HT1080 (cell line): ENCODE measurements at regions not wholly inside any gene's neighbourhood (a gene's known extent, or its start where the extent isn't known, plus 50 kb on each side); places are given as distances from the start of the nearest gene placed in this dataset.

Source experiments
- DNase-seq: peaks from one replicate; pipeline ENCODE4 v3.0.0-alpha.2; 2015; ENCODE audit warnings: low read depth

DNA sequence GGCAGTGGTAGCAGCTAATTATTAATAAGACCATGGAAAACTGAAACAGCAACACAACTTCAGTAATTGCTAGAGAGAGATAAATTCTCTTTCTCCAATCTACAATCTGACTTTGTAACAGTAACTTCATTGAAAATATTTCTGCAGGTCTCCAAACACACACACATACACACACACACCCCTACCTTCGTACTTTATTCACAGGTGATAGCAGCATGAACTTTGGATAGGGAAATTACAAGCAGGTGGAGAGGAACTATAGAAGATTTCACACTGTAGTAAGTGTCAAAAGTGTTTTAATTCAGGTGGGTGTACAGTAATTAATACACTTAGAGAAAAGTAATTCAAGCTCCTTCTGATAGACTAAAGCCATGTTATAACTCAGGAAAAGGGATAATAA lies 587.5 kb downstream of the TUSC7 start:
- no peak for DNase-seq

DNA sequence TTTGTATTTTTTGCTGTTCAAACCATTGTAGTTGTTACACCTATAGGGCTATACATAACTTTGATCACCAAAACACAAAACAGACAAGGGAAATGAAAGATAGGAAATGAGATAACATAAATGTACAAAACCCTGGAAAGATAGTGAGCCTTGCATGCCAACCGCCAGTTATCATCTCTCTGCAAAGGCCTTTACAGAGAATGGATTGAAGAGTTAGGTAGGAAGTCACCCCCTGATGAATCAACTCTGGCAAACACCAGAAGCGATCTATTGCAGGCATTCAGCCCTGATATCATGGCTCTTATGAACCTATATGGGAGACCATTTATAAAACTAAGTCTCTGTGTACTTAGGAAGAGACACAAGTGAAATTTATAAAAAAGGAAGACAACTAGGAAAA lies 588.0 kb downstream of the TUSC7 start:
- DNase-seq: no peak

GRCh38 chr3:117298273-117298672 lies 588.7 kb downstream of the TUSC7 start:
- no peak for DNase-seq

DNA sequence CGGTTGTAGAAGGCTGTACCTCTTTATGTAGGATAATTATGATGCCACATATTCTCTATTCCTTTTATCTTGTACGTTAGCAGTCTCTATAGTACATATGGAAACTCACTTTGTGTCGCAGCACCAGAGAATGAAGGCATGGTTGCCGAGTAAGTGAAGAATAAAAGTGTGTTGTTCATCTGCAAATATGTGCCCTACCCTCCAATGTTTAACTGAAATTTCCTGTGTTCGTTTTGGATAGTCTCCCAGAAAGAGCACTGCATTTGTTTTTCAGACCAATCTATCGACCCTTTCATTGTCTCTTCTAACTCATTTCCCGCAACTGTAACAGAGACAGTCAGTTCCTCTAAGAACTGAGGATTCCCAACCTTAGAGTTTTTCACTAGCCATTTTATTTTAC lies 592.8 kb downstream of the TUSC7 start:
- no peak for DNase-seq

DNA sequence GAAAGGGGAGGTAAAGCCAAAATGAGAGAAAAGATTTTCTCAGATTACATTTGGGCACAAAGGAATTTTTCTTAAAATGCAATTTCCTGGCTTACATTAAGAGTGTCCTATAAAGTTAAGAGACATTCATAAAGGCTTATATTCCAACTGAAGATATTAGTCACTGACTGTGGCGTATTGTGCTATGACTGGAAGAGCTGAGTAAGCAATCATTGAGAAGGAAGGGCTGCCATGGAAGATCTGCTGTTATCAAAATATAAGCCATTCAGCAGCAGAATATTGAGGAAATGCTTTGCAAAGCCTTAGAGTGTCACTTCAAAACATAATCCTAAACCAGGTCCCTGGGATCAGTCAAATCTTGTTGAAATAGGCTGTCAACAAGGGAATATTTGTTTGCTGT lies 593.9 kb downstream of the TUSC7 start:
- DNase-seq: peak; percentile 19

DNA sequence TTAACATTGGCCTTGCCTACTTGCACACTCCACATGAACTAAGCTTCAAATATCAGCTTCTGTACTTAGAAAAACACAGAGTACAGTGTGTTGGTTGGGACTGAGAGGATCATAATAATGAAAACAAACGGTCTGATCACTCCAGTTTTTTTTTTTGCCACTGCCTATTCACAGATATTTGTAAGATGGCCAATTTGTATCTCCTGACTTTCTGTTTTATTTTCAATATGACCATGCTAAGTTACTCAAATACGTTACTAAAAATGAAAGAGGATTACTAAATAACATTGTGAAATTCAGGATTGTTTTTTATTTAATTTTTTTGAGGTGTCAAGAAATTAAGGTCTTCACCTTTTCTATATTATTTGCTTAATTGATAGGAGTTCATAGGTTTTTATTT lies 595.1 kb downstream of the TUSC7 start:
- no peak for DNase-seq

- DNase-seq: no peak
These were observed 596.1 kb downstream of the TUSC7 start for GRCh38 chr3:117305681-117306080.

DNA sequence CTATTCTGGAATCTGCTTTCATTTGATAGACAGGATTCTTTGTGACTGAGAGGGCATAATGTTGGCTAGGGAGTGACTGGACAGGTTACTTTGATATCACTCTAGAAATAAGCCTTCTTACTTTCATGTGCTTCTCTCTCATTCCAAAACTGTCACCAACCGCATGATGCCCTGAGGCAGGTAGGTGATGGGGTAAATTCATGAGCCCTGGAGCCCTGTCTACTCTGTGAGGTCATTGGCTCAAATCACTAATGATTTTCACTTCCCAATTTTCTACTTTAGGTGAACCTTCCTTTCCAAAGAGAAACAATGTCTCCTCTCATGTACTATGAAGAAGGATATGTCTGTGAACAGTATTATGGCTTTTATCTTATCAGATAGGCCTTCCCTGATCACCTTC lies 596.7 kb downstream of the TUSC7 start:
- no peak for DNase-seq

DNA sequence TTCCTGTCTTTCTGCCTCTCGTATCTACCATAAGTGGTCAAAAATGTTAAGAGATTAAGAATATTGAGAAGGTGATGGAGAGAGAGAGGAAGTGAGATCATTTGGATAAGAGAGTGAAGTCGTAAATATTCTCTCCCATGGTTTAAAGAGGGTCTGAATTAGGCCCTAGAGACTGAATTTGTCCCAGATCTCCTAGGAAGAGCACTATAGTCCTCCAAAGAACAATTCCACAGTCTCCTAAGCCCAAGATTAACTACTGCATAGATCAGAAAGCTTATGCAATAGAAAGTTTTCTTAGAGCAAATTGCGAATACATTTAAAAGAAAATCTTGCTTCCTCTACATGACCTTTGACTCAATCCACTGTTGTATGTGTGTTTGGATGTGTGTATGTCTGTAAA lies 598.8 kb downstream of the TUSC7 start:
- DNase-seq: no peak

GRCh38 chr3:117308756-117309155 lies 599.2 kb downstream of the TUSC7 start:
- no peak for DNase-seq

- DNase-seq: no peak
These were observed 601.0 kb downstream of the TUSC7 start for GRCh38 chr3:117310536-117310935.

DNA sequence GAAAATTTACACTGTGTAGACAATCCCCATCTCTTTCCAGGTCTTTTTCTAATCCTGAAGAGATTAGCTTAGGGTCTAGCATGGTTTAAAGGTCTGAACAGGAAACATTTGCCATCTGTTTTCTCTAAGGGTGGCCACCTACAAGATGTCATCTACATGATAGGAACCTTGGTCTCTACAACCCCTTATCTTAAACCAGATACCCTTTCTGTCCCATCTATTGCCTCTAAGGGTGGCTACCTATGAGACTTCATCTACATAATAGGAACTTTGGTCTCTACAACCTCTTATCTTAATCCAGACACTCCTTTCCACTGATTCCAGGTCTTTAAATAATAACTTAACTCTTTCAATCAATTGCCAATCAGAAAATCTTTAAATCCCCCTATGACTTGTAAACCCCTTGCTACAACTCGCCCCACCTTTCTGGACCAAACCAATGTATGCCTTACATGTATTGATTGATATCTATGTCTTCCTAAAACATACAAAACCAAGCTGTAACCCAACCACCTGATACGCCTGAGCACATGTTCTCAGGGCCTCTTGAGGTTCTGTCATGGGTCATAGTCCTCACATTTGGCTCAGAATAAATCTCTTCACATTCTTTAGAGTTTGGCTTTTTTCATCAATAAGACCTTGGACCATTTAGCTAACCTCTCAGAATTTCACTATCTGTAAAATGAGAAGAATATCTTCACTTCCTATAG lies 605.0 kb downstream of the TUSC7 start:
- DNase-seq: no peak

GRCh38 chr3:117322866-117323265 lies 613.3 kb downstream of the TUSC7 start:
- peak; percentile 27 for DNase-seq

DNA sequence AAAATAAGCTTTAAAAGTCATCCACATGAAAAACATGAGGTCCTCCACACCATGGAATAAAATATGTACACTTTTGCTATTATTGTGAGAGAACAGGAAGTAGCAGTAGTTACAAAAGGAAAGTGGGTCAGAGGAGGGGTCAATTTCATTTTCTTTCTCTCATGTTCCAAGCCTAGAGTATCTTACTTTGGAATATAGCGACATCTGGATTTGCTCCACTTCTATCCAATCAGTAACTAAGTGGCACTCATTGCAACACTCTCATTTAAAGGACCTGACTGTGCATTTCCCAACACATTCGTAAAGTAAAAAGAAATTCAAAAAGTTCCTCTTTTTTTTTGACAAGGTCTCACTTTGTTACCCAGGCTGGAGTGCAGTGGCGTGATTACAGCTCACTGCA lies 637.3 kb downstream of the TUSC7 start:
- no peak for DNase-seq

DNA sequence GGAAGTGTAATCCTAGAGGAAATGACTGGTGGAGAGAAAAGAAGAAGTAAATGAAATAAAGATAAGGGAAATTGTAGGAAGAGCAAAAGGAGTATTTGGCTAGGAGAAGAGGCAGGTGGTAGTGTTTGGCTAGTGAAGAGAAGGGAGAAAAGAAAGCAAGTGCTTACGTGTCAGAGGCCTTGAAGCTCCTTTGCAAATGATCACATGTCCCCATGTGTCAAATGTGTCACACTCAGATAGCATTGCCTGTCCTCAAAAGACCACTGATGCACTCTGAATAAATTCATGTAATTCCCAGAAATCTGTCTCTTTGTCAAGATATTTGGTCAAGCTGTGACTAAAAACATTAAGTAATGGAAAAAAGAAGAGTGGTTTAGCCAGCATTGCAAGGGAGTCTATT lies 639.3 kb downstream of the TUSC7 start:
- DNase-seq: no peak

DNA sequence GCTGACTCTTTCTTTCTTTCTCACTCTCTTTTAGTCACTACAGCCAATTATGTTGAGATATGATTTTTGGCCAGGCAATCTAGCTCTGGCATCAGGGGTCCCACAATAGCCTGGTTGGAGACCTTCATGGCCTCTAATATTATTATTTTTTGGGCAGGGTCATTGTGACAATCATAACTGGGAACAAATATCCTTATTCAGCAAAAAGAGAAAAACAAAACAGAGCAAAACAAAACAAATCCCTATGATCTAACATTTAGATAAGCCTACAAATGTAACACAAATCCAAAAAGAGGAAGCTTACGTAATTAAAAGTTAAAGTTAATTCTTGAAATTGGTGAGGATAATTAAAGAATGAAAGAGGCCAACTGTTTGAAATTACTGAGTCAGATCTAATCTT lies 640.0 kb downstream of the TUSC7 start:
- DNase-seq: no peak

GRCh38 chr3:117350371-117350770 lies 640.8 kb downstream of the TUSC7 start:
- DNase-seq: no peak

DNA sequence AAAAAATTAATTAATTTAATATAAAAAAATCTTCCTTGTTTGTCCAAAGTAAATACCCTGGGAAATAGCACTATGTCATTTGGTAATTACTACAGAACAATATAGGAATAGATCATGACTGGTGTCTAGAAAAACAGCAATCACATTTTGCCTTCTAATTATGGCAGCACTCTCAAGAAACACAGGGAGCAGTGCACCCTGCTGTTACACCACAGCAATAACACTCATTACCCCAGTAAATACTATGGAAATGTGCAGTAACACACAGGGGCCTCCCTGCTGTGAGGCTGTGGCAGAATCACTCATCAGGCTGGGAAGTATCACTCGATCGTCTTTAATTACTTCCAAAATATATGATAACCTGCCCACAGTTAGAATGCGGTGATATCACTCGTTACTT lies 646.0 kb downstream of the TUSC7 start:
- peak; percentile 39 for DNase-seq

DNA sequence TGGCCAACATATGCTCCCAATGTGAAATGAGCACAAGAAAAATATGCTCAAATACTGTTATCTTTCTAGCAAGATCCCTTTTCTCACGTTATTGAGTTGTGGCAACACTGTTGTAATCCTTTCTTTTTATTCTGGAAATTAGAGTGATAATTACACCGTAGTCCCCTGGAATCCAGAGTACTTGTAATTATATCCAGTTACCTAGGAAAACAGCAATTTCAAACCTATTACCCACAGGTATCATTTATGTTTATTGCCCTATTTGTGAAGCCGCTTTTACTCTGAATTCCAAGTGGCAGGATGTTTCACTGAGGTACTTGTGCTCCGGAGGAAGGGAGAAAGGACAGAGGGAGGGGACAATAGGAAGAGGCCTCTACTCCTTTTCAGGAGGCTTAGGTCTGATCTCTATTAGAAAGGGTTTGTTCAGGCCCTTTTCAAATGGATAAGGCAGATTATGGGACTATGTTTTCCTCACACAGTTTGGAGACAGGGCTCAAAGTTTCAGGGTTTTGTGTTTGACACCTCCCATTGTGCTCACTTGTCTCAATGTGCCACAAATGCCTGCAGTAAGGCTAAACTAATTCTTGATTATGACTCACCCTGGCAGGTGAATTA lies 646.6 kb downstream of the TUSC7 start:
- no peak for DNase-seq

DNA sequence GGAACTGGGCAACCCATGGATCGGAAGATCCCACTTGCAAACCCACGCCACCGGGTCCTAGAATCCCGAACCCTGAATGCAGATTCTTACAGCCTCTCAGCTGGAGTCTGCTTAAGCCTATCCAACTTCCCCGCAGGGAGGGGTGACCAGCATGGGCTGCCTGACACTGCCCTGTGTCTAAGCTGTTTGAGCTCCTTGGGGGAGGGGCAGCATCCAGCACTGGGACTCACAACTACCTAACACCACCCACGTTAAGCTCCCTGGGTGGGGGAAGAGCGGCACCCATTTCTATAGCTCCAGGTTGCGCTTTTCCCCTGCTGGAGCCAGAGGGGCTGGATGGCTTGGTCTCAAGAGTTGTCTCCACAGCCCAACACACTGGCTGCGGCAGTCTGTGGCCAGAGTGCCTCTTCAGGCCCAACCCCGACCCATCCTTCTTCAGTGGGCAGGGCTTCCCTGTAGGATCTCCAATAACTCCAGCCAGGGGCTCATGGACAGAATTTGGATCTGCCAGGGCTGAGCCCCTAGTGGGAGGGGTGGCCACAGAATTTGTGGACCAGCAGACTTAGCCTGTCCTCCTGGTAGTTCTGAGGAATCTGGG lies 649.2 kb downstream of the TUSC7 start:
- DNase-seq: no peak

DNA sequence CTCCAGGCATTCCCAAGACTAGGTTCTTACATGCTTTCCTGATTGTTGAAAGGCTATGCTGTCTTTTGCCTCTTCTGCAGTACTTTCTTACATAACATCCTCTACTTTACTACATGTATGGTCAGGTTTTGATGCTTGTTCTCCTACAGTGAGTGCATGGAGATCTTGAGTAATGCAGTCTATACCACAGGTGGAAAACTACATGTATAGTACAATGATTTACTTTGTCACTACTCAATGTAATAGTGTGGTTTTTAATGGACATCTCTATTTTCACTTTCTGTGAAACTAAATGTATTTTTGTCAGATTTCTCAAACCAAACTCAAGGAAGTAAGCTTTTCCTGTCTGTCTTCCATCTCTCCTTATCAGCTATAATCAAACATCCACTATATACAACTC lies 657.0 kb downstream of the TUSC7 start:
- DNase-seq: no peak

DNA sequence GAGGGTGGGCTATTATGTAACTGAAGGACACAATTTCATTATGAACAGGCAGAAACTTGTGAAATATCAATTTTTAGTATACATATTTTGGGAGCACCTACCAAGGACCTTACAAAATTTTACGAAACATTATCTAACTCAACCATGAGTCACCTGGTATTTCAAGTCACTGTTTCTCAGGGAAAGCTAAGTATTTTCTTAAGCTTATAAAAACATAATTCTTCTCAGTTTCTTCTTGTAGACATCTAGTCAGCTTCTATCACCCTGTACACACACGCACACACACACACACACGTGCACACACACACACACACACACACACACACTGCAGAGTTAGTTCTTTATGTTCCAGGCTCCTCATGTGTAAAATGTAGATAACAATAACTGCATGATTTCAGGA lies 658.3 kb downstream of the TUSC7 start:
- no peak for DNase-seq

GRCh38 chr3:117380631-117381030 lies 671.1 kb downstream of the TUSC7 start:
- no peak for DNase-seq
